Lower leg skin (tissue), 4 donors: ENCODE measurements at regions not wholly inside any gene's neighbourhood (a gene's known extent, or its start where the extent isn't known, plus 50 kb on each side); places are given as distances from the start of the nearest gene placed in this dataset.

ENCODE experiments used
- DNase-seq, 2 donors: peaks; one replicate each; pipeline ENCODE4 v3.0.0-alpha.2; 2019; ENCODE audit warnings: low spot score in 2 of 2
- H3K4me3 ChIP-seq: fragments of 200-600 bp; sonication (generic); 2 replicates; pipeline ENCODE4 v1.5.1; 2017; ENCODE audit warnings: mild to moderate bottlenecking, low read depth; ENCODE audit not compliant: poor library complexity, severe bottlenecking
- POLR2A ChIP-seq, 2 donors: fragments of 450-650 bp; IDR thresholded peaks; one replicate each; pipeline ENCODE4 v1.6.1; 2016 to 2017; ENCODE audit warnings: antibody characterized with exemption in 2 of 2, mild to moderate bottlenecking in 1 of 2, moderate library complexity in 1 of 2
- WGBS, 2 donors: methylation state at CpG; one replicate each; pipeline ENCODE4 v1.1.5; 2018; 5-methylcytosine and 5-hydroxymethylcytosine counted together
- intact Hi-C: fragments of 100-400 bp; cut with DNase I; formaldehyde crosslinking; loops from one replicate; pipeline ENCODE4 v1.15.0; 2023; ENCODE audit warnings: low total_unique reads
- TF ChIP-seq, protein P1 (sequence below), 3 donors: fragments of 450-650 bp; IDR thresholded peaks; one replicate each; pipeline ENCODE4 v1.5.1; 2016; ENCODE audit warnings: antibody characterized with exemption in 3 of 3, mild to moderate bottlenecking in 3 of 3, moderate library complexity in 2 of 3

DNA sequence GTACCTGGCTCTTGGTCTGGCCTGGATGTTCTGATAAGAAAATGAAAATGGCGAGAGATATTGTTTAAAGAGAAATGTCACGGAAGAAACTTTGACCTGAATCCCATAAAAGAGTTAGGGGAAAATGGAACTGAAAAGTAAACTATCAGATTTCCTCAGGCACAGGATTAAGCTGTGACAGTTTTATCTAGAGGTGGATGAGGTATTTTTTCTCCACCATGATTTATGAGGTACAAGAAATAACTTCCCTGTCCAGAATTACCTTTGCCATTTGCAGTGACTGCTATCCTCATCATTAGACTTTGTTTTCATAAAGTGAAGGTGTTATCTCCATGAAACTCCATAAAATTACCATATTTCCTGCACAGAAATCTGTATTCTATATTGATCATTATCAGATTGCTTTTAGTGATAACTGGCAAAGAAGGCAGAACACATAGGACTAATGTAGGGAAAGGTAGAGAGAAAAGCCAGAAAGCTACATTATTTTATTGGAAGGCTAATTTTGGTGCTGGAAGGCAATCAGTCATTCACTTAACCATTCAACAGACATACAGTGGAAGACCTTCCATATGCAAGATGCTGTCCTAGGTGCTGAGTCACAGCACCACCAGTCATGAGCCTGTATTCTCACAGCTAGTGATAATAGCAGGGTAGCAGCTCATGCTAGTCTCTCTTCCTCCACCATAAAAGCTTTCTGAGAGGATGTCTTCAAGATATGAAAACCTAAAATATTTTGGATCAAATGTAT, 427.3 kb upstream of the CITED2 start:
- WGBS, 2 donors: 88 to 89% methylated on average over 2 of the region's 2 CpGs
- intact Hi-C loops: no loop called here
- TF ChIP-seq, protein P1, sequence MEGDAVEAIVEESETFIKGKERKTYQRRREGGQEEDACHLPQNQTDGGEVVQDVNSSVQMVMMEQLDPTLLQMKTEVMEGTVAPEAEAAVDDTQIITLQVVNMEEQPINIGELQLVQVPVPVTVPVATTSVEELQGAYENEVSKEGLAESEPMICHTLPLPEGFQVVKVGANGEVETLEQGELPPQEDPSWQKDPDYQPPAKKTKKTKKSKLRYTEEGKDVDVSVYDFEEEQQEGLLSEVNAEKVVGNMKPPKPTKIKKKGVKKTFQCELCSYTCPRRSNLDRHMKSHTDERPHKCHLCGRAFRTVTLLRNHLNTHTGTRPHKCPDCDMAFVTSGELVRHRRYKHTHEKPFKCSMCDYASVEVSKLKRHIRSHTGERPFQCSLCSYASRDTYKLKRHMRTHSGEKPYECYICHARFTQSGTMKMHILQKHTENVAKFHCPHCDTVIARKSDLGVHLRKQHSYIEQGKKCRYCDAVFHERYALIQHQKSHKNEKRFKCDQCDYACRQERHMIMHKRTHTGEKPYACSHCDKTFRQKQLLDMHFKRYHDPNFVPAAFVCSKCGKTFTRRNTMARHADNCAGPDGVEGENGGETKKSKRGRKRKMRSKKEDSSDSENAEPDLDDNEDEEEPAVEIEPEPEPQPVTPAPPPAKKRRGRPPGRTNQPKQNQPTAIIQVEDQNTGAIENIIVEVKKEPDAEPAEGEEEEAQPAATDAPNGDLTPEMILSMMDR (IDR thresholded peaks at IDR 0.05): no peak
- no peak for TF ChIP-seq POLR2A (IDR thresholded peaks at IDR 0.05)
- no peak overlapping the region for H3K4me3 ChIP-seq
- DNase-seq: no peak

- WGBS, 2 donors: 52 to 58% methylated on average over 1 of the region's 1 CpG
Observed at GRCh38 chr6:139800837-139801236, 426.4 kb upstream of the CITED2 start.

DNA sequence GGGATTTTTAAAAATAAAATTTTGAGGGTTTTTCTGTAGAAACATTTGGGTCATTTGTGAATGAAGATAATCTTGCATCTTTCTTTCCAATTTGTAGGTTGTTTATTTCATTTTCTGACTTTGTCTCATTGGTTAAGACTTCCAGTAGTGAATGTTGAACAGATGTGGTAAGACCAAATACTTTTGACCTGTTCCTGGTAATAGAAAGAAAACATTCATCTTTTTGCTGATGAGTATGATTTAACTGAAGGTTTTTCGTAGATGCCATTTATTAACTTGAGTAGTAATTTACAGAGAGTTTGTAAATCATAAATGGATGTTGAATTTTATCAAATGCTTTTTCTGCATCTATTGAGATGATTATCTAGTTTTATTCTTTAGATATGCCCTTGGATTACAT, 416.1 kb upstream of the CITED2 start:
- DNase-seq: no peak
- no peak for TF ChIP-seq POLR2A (IDR thresholded peaks at IDR 0.05)
- TF ChIP-seq, protein P1 (IDR thresholded peaks at IDR 0.05): no peak
- WGBS, 2 donors: 63 to 68% methylated on average over 1 of the region's 1 CpG
- intact Hi-C loops: no loop called here
- no peak overlapping the region for H3K4me3 ChIP-seq

More at GRCh38 chr6:139800837-139801236, 426.4 kb upstream of the CITED2 start:
- intact Hi-C loops: no loop called here
- DNase-seq: no peak
- H3K4me3 ChIP-seq: no peak overlapping the region
- no peak for TF ChIP-seq POLR2A (IDR thresholded peaks at IDR 0.05)
- TF ChIP-seq, protein P1 (IDR thresholded peaks at IDR 0.05): no peak

DNA sequence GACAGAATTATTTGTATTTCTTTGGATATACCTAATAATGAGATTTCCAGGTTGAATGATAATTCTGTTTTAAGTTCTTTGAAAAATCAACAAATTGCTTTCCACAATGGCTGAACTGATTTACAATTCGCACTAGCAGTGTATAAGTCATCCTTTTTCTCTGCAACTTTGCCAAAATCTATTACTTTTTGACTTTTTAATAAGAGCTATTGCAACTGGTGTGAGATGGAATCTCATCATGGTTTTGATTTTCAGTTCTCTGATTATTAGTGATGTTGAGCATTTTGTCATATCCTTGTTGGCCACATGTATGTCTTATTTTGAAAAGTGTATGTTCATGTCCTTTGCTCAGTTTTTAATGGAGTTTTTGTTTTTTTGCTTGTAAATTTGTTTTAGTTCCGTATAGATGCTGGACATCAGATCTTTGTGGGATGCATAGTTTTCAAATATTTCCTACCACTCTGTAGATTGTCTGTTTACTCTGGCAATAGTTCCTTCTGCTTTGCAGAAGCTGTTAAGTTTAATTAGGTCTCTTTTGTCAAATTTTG, 409.8 kb upstream of the CITED2 start:
- WGBS, 2 donors: 92 to 94% methylated on average over 2 of the region's 2 CpGs
- intact Hi-C loops: no loop called here
- DNase-seq: no peak
- no peak for TF ChIP-seq POLR2A (IDR thresholded peaks at IDR 0.05)
- TF ChIP-seq, protein P1 (IDR thresholded peaks at IDR 0.05): no peak
- H3K4me3 ChIP-seq: no peak overlapping the region

DNA sequence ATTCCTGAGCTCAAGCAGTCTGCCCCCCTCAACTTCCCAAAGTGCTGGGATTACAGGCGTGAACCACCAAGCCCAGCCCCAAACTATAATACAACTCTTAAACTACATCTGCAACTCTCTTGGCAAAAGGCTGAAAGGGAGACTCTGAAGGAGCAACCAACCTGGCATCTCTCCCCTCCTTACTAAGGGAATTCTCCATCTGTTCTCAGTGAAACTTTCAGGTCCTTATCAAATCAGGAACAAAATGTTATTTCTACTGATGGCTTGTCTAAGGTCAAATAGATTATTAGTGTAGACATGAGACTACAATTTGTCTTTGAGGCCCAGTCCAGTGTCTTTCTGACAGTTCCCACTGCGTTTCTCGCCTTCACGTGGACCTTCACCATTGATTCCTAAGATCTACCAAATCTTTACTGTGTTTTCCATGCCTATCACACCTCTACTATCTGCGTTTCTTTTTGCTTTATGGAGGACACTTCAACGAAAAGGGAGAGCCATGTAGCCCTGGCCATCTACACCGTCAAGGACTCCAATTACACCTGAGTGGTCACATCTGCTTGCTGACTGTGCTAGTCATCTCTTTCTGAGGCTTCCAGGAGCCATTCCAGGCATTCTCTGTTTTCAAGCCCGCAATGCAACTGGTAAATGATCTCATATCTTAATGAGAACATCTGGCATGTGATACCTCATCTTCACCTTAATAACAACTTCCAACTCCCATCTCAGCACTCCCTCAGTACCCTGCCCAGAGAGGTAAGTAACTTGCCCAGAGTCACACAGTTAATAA, 405.7 kb upstream of the CITED2 start:
- DNase-seq: no peak
- no peak overlapping the region for H3K4me3 ChIP-seq
- WGBS, 2 donors: 96% methylated on average over 7 to 8 of the region's 8 CpGs
- intact Hi-C loops: no loop called here
- TF ChIP-seq, protein P1 (IDR thresholded peaks at IDR 0.05): no peak
- no peak for TF ChIP-seq POLR2A (IDR thresholded peaks at IDR 0.05)
